HepG2 (cell line): ENCODE measurements at regions not wholly inside any gene's neighbourhood (a gene's known extent, or its start where the extent isn't known, plus 50 kb on each side); places are given as distances from the start of the nearest gene placed in this dataset.
A peak's percentile ranks its signal among the peaks of the same experiment; 100 is the strongest.

ENCODE experiments used
- ATAC-seq: fragments of 200-7000 bp; cut with Tn5 transposase; 3 replicates; pipeline ENCODE4 v1.9.1; 2020; ENCODE audit warnings: mild to moderate bottlenecking, moderate library complexity
- BruUV-seq: library from RNA; stranded (reverse); fragments of 400-500 nt; replicated peaks from 2 replicates; lab custom pipeline; 2021; lab: Mats Ljungman, UMichigan
- CTCF ChIA-PET: fragments of 300-600 bp; formaldehyde crosslinking; extraction: SDS; loops from one replicate; lab custom pipeline; 2021; ENCODE audit warnings: low total read pairs, inconsistent platforms, low intra/inter-chr PET ratio; lab: Yijun Ruan, JAX
- POLR2A ChIA-PET: fragments of 350-600 bp; sonication (Branson Sonifier 250); formaldehyde crosslinking; loops from one replicate; lab custom pipeline; 2020; ENCODE audit warnings: antibody characterized with exemption, inconsistent platforms; lab: Yijun Ruan, JAX
- DNase-seq: peaks from one replicate; pipeline ENCODE4 v3.0.0-alpha.2; 2015; ENCODE audit warnings: low spot score
- FAIRE-seq: peaks from 3 replicates; lab custom pipeline; 2011; peaks lifted over from hg19 to GRCh38; lab: Jason Lieb, UNC
- H2AFZ ChIP-seq: one replicate; pipeline ENCODE4 v1.6.1; 2011; ENCODE audit warnings: low read length, inconsistent platforms
- H3K27ac ChIP-seq: fragments of 300-600 bp; 3 replicates; pipeline ENCODE4 v1.8.0; 2011; ENCODE audit warnings: mixed run types, mild to moderate bottlenecking, mixed read lengths, low read length, inconsistent platforms; ENCODE audit not compliant: insufficient read depth; ENCODE audit errors: extremely low read length
- H3K27me3 ChIP-seq, 2 experiments: fragments of 200-600 bp in 1 of 2; 2 replicates in 1 of 2; 3 replicates in 1 of 2; pipeline versions ENCODE4 v1.6.0 to v1.8.0; 2011; ENCODE audit warnings: low read length in 2 of 2, mild to moderate bottlenecking in 2 of 2, moderate library complexity in 2 of 2, inconsistent platforms in 1 of 2; ENCODE audit not compliant: insufficient read depth in 2 of 2, control insufficient read depth in 1 of 2
- H3K36me3 ChIP-seq, 2 experiments: fragments of 200-600 bp in 1 of 2; replicated peaks in 1 of 2; 2 replicates in 1 of 2; 3 replicates in 1 of 2; pipeline versions ENCODE4 v1.5.1 to v1.8.0; 2011; ENCODE audit warnings: low read length in 2 of 2, inconsistent platforms in 1 of 2; ENCODE audit not compliant: insufficient read depth in 2 of 2, control insufficient read depth in 1 of 2
- H3K4me1 ChIP-seq: 2 replicates; pipeline ENCODE4 v1.5.1; 2012; ENCODE audit warnings: low read length, inconsistent platforms; ENCODE audit not compliant: insufficient read depth
- H3K4me2 ChIP-seq: 2 replicates; pipeline ENCODE4 v1.6.0; 2011; ENCODE audit warnings: low read depth, low read length, inconsistent platforms
- H3K4me3 ChIP-seq, 3 experiments: fragments of 200-600 bp in 1 of 3; sonication (generic), shearing (Covaris generic) in 1 of 3; replicated peaks in 1 of 3; 2 replicates each; pipeline ENCODE4 v1.5.1; 2011 to 2016; ENCODE audit warnings: low read length in 3 of 3, inconsistent platforms in 2 of 3, low read depth in 2 of 3, mild to moderate bottlenecking in 2 of 3, control low read depth in 1 of 3, mixed read lengths in 1 of 3; ENCODE audit not compliant: insufficient read depth in 1 of 3
- H3K79me2 ChIP-seq: one replicate; pipeline ENCODE4 v1.6.1; 2011; ENCODE audit warnings: low read length, inconsistent platforms; ENCODE audit not compliant: insufficient read depth
- H3K9ac ChIP-seq: 2 replicates; pipeline ENCODE4 v1.6.0; 2011; ENCODE audit warnings: mild to moderate bottlenecking, low read depth, low read length, inconsistent platforms; ENCODE audit not compliant: insufficient read depth
- H3K9me3 ChIP-seq: 2 replicates; pipeline ENCODE4 v1.5.1; 2012; ENCODE audit warnings: mild to moderate bottlenecking, low read length
- H4K20me1 ChIP-seq: 2 replicates; pipeline ENCODE4 v1.6.0; 2011; ENCODE audit warnings: inconsistent platforms, mild to moderate bottlenecking, low read length, moderate library complexity; ENCODE audit not compliant: insufficient read depth
- EHMT2 ChIP-seq: fragments of 200-600 bp; sonication (generic); IDR thresholded peaks from 2 replicates; pipeline ENCODE4 v1.7.0; 2017; ENCODE audit warnings: antibody characterized with exemption, low read depth, low read length, borderline replicate concordance
- GATAD1 ChIP-seq: IDR thresholded peaks from 2 replicates; pipeline ENCODE4 v1.6.1; 2016; ENCODE audit warnings: missing genetic modification reagents, missing compliant biosample characterization
- HNF4A ChIP-seq: sonication (generic); formaldehyde crosslinking; IDR thresholded peaks from 2 replicates; pipeline ENCODE4 v1.4.0; 2020; ENCODE audit warnings: missing genetic modification reagents
- NR2F1 ChIP-seq, 2 experiments: fragments of 450-650 bp in 1 of 2; formaldehyde crosslinking in 1 of 2; IDR thresholded peaks; 2 replicates each; pipeline versions ENCODE4 v1.5.0 to v1.6.1; 2016 to 2020; ENCODE audit warnings: mild to moderate bottlenecking in 1 of 2, missing compliant biosample characterization in 1 of 2, missing genetic modification reagents in 1 of 2, moderate library complexity in 1 of 2
- NR2F2 ChIP-seq: IDR thresholded peaks from 2 replicates; pipeline ENCODE4 v1.6.1; 2012; ENCODE audit warnings: low read depth, inconsistent platforms, borderline replicate concordance
- NR2F6 ChIP-seq, 2 experiments: IDR thresholded peaks; 2 replicates each; pipeline ENCODE4 v1.6.1; 2016; ENCODE audit warnings: antibody characterized with exemption in 1 of 2, mild to moderate bottlenecking in 1 of 2
- RARA ChIP-seq: IDR thresholded peaks from 2 replicates; pipeline ENCODE4 v1.6.1; 2016; ENCODE audit warnings: missing genetic modification reagents, missing compliant biosample characterization
- RXRB ChIP-seq: IDR thresholded peaks from 2 replicates; pipeline ENCODE4 v1.6.1; 2016; ENCODE audit warnings: borderline replicate concordance, missing genetic modification reagents, missing compliant biosample characterization
- SIN3B ChIP-seq: fragments of 150-350 bp; IDR thresholded peaks from 2 replicates; pipeline ENCODE4 v1.6.1; 2014; ENCODE audit warnings: low read length
- TCF7L2 ChIP-seq: IDR thresholded peaks from 2 replicates; pipeline ENCODE4 v1.6.1; 2011; ENCODE audit warnings: mild to moderate bottlenecking, low read depth, low read length, moderate library complexity
- TEAD3 ChIP-seq: optimal IDR thresholded peaks from 2 replicates; pipeline ENCODE3; 2016; ENCODE audit warnings: borderline replicate concordance
- ZFAT ChIP-seq: sonication (generic); formaldehyde crosslinking; conservative IDR thresholded peaks from 2 replicates; pipeline ENCODE4 v1.8.1; 2023; ENCODE audit warnings: missing genetic modification reagents, inconsistent platforms
- ZNF317 ChIP-seq: sonication (generic); formaldehyde crosslinking; IDR thresholded peaks from 2 replicates; pipeline ENCODE4 v1.5.0; 2020; ENCODE audit warnings: mild to moderate bottlenecking, missing genetic modification reagents
- WGBS: methylation state at CpG from one replicate; pipeline ENCODE4 v1.1.6; 2017; ENCODE audit warnings: low lambda C conversion rate; 5-methylcytosine and 5-hydroxymethylcytosine counted together
- in situ Hi-C: cut with HindIII; loops from 2 replicates; pipeline ENCODE4 v1.10.0; 2017; ENCODE audit warnings: low pct_unique_long_range_greater_than_20kb; ENCODE audit not compliant: extremely low pct_ligation_motif_present
- intact Hi-C: fragments of 100-400 bp; cut with micrococcal nuclease; formaldehyde crosslinking; loops from one replicate; pipeline ENCODE4 v1.10.0; 2022; ENCODE audit not compliant: unreplicated experiment
- TF ChIP-seq, protein P1 (sequence below): IDR thresholded peaks from 2 replicates; pipeline ENCODE4 v1.4.0; 2020; ENCODE audit warnings: mild to moderate bottlenecking, missing genetic modification reagents
- TF ChIP-seq, protein P2 (sequence below): sonication (generic); formaldehyde crosslinking; IDR thresholded peaks from 2 replicates; pipeline ENCODE4 v1.4.0; 2020; ENCODE audit warnings: missing genetic modification reagents
- TF ChIP-seq, protein P3 (sequence below): sonication (generic); formaldehyde crosslinking; IDR thresholded peaks from 2 replicates; pipeline ENCODE4 v1.8.0; 2023; ENCODE audit warnings: mild to moderate bottlenecking, missing genetic modification reagents
- TF ChIP-seq, protein P4 (sequence below): sonication (generic); formaldehyde crosslinking; conservative IDR thresholded peaks from 2 replicates; pipeline ENCODE4 v1.4.0; 2020; ENCODE audit warnings: mild to moderate bottlenecking, missing genetic modification reagents, moderate library complexity

DNA sequence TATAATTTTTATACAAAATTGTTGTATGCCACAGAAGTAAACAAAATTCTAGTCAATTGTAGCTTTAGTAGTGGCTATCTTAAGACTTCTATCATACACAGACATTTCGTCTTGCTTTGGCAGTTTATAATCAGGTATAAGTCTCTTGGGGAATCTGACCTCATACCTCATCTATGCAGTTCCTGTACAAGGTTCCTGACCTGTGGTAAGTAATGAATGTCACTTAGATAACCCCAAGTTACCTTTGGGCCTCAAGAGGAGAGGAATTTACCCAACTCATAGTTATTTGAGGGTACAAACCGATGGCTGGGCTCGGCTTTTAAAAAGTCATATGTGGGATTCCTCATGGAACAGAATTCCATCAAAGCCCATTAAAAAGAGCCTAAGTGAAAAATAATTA lies 58.8 kb upstream of the UNC93A start:
- H3K4me2 ChIP-seq: no peak overlapping the region
- WGBS: 37% methylated on average over 3 of the region's 3 CpGs
- in situ Hi-C loops (no loop called here), intact Hi-C loops (no loop called here)
- DNase-seq: peak; percentile 68
- no peak for ATAC-seq
- H3K79me2 ChIP-seq: no peaks in the 10 kb centered on the region
- H3K27ac ChIP-seq: no peak overlapping the region
- no peaks in the 10 kb centered on the region for H3K36me3 ChIP-seq
- H3K9ac ChIP-seq: no peak overlapping the region
- FAIRE-seq: peak; percentile 48
- no TSS peak for BruUV-seq
- H3K4me1 ChIP-seq: peaks cover 36% of the 10 kb centered on the region
- ChIA-PET CTCF (no interaction called here), POLR2A (no interaction called here)
- H3K27me3 ChIP-seq: no peaks in the 10 kb centered on the region
- H4K20me1 ChIP-seq: no peaks in the 10 kb centered on the region
- H3K4me3 ChIP-seq: no peak overlapping the region
- H2AFZ ChIP-seq: no peak overlapping the region
- H3K9me3 ChIP-seq: no peaks in the 10 kb centered on the region
- TF ChIP-seq, protein P1, sequence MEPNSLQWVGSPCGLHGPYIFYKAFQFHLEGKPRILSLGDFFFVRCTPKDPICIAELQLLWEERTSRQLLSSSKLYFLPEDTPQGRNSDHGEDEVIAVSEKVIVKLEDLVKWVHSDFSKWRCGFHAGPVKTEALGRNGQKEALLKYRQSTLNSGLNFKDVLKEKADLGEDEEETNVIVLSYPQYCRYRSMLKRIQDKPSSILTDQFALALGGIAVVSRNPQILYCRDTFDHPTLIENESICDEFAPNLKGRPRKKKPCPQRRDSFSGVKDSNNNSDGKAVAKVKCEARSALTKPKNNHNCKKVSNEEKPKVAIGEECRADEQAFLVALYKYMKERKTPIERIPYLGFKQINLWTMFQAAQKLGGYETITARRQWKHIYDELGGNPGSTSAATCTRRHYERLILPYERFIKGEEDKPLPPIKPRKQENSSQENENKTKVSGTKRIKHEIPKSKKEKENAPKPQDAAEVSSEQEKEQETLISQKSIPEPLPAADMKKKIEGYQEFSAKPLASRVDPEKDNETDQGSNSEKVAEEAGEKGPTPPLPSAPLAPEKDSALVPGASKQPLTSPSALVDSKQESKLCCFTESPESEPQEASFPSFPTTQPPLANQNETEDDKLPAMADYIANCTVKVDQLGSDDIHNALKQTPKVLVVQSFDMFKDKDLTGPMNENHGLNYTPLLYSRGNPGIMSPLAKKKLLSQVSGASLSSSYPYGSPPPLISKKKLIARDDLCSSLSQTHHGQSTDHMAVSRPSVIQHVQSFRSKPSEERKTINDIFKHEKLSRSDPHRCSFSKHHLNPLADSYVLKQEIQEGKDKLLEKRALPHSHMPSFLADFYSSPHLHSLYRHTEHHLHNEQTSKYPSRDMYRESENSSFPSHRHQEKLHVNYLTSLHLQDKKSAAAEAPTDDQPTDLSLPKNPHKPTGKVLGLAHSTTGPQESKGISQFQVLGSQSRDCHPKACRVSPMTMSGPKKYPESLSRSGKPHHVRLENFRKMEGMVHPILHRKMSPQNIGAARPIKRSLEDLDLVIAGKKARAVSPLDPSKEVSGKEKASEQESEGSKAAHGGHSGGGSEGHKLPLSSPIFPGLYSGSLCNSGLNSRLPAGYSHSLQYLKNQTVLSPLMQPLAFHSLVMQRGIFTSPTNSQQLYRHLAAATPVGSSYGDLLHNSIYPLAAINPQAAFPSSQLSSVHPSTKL (CRISPR knock-in tag): peak; percentile 47; the same call in 1 of the 2 replicates
- TF ChIP-seq ZNF317 (no peak), NR2F6 (IDR thresholded peaks at IDR 0.05) (peak; percentile 50; the same call in 1 of the 2 replicates), NR2F6 (CRISPR knock-in tag; IDR thresholded peaks at IDR 0.05) (peak; percentile 46; the same call in 1 of the 2 replicates), EHMT2 (no peak), ZFAT (CRISPR knock-in tag) (no peak), RARA (peak; percentile 40; the same call in 1 of the 2 replicates), TCF7L2 (no peak), NR2F2 (peak; percentile 68; the same call in 1 of the 2 replicates), SIN3B (no peak), NR2F1 (CRISPR knock-in tag; IDR thresholded peaks at IDR 0.05) (peak in 1 of 2 experiments; percentile 46; a peak in 1 of 4 replicates), TEAD3 (CRISPR knock-in tag) (peak; percentile 43), HNF4A (CRISPR knock-in tag) (peak; percentile 5; the same call in 1 of the 2 replicates), GATAD1 (CRISPR knock-in tag) (no peak), RXRB (peak; percentile 58; the same call in 1 of the 2 replicates)
- TF ChIP-seq, protein P2, sequence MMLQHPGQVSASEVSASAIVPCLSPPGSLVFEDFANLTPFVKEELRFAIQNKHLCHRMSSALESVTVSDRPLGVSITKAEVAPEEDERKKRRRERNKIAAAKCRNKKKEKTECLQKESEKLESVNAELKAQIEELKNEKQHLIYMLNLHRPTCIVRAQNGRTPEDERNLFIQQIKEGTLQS (CRISPR knock-in tag): peak; percentile 43; the same call in 1 of the 2 replicates
- TF ChIP-seq, protein P3, sequence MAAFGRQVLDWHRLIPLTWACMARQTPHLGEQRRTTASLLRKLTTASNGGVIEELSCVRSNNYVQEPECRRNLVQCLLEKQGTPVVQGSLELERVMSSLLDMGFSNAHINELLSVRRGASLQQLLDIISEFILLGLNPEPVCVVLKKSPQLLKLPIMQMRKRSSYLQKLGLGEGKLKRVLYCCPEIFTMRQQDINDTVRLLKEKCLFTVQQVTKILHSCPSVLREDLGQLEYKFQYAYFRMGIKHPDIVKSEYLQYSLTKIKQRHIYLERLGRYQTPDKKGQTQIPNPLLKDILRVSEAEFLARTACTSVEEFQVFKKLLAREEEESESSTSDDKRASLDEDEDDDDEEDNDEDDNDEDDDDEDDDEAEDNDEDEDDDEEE (CRISPR knock-in tag): no peak
- TF ChIP-seq, protein P4, sequence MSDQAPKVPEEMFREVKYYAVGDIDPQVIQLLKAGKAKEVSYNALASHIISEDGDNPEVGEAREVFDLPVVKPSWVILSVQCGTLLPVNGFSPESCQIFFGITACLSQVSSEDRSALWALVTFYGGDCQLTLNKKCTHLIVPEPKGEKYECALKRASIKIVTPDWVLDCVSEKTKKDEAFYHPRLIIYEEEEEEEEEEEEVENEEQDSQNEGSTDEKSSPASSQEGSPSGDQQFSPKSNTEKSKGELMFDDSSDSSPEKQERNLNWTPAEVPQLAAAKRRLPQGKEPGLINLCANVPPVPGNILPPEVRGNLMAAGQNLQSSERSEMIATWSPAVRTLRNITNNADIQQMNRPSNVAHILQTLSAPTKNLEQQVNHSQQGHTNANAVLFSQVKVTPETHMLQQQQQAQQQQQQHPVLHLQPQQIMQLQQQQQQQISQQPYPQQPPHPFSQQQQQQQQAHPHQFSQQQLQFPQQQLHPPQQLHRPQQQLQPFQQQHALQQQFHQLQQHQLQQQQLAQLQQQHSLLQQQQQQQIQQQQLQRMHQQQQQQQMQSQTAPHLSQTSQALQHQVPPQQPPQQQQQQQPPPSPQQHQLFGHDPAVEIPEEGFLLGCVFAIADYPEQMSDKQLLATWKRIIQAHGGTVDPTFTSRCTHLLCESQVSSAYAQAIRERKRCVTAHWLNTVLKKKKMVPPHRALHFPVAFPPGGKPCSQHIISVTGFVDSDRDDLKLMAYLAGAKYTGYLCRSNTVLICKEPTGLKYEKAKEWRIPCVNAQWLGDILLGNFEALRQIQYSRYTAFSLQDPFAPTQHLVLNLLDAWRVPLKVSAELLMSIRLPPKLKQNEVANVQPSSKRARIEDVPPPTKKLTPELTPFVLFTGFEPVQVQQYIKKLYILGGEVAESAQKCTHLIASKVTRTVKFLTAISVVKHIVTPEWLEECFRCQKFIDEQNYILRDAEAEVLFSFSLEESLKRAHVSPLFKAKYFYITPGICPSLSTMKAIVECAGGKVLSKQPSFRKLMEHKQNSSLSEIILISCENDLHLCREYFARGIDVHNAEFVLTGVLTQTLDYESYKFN: 0 out of 2 replicates have a peak, but pooled peaks have one; percentile 26
